H1 (cell line): ENCODE measurements at regions not wholly inside any gene's neighbourhood (a gene's known extent, or its start where the extent isn't known, plus 50 kb on each side); places are given as distances from the start of the nearest gene placed in this dataset.

Experiments used
- CTCF ChIA-PET: fragments of 300-600 bp; sonication (Branson Sonifier 250); formaldehyde crosslinking; loops from one replicate; lab custom pipeline; 2021; ENCODE audit not compliant: partially characterized antibody; lab: Charles Lee
- POLR2A ChIA-PET: fragments of 300-600 bp; sonication (Branson Sonifier 250); formaldehyde crosslinking; loops from one replicate; lab custom pipeline; 2021; ENCODE audit warnings: inconsistent platforms; ENCODE audit not compliant: partially characterized antibody; lab: Charles Lee
- DNase-seq, 2 experiments: peaks; one replicate each; pipeline versions ENCODE4 v3.0.0 to v3.0.0-alpha.2; 2010 to 2022; ENCODE audit warnings: low spot score in 2 of 2, low read depth in 1 of 2, mixed read lengths in 1 of 2
- FAIRE-seq: peaks from 2 replicates; lab custom pipeline; 2011; peaks lifted over from hg19 to GRCh38; lab: Jason Lieb, UNC
- H2AFZ ChIP-seq: 2 replicates; pipeline ENCODE4 v1.8.1; 2012; ENCODE audit warnings: low read length, inconsistent platforms
- H2AK5ac ChIP-seq: 2 replicates; pipeline ENCODE4 v1.6.1; 2013; ENCODE audit warnings: low read depth, low read length
- H2BK120ac ChIP-seq: replicated peaks from 2 replicates; pipeline ENCODE3; 2013; ENCODE audit warnings: low read depth, low read length, inconsistent platforms
- H2BK12ac ChIP-seq: 2 replicates; pipeline ENCODE4 v1.6.1; 2013; ENCODE audit warnings: low read depth, low read length
- H2BK15ac ChIP-seq: 2 replicates; pipeline ENCODE4 v1.6.1; 2013; ENCODE audit warnings: low read length
- H2BK20ac ChIP-seq: 2 replicates; pipeline ENCODE4 v1.6.1; 2013; ENCODE audit warnings: low read length
- H2BK5ac ChIP-seq: 2 replicates; pipeline ENCODE4 v1.6.1; 2013; ENCODE audit warnings: low read depth, low read length
- H3K14ac ChIP-seq: 2 replicates; pipeline ENCODE4 v1.6.1; 2013; ENCODE audit warnings: inconsistent platforms; ENCODE audit not compliant: insufficient read length
- H3K18ac ChIP-seq: 2 replicates; pipeline ENCODE4 v1.6.1; 2013; ENCODE audit warnings: low read length; ENCODE audit errors: extremely low read depth
- H3K23ac ChIP-seq: 2 replicates; pipeline ENCODE4 v1.6.1; 2013; ENCODE audit warnings: inconsistent platforms; ENCODE audit not compliant: insufficient read length
- H3K23me2 ChIP-seq: 2 replicates; pipeline ENCODE4 v1.6.1; 2013; ENCODE audit warnings: low read depth, low read length
- H3K27ac ChIP-seq: 2 replicates; pipeline ENCODE4 v1.6.1; 2011; ENCODE audit warnings: low read depth, low read length, inconsistent platforms
- H3K27me3 ChIP-seq, 4 experiments: replicated peaks in 1 of 4; 1 replicate in 1 of 4; 2 replicates in 3 of 4; pipeline versions ENCODE4 v1.6.1 to v1.8.1; 2011 to 2013; ENCODE audit warnings: low read length in 3 of 4, mild to moderate bottlenecking in 3 of 4, inconsistent platforms in 2 of 4, mixed read lengths in 2 of 4, moderate library complexity in 1 of 4; ENCODE audit not compliant: control insufficient read depth in 3 of 4, insufficient read depth in 3 of 4; ENCODE audit errors: extremely low read depth in 1 of 4
- H3K36me3 ChIP-seq, 4 experiments: 2 replicates each; pipeline versions ENCODE4 v1.6.1 to v1.8.1; 2011 to 2013; ENCODE audit warnings: mild to moderate bottlenecking in 4 of 4, low read length in 3 of 4, moderate library complexity in 2 of 4, control low read depth in 1 of 4, inconsistent platforms in 1 of 4; ENCODE audit not compliant: insufficient read depth in 4 of 4, control insufficient read depth in 2 of 4
- H3K4ac ChIP-seq: replicated peaks from 2 replicates; pipeline ENCODE3; 2013; ENCODE audit warnings: low read length, low read depth, mixed read lengths, inconsistent platforms; ENCODE audit not compliant: insufficient read length
- H3K4me1 ChIP-seq, 4 experiments: replicated peaks in 1 of 4; 1 replicate in 1 of 4; 2 replicates in 3 of 4; pipeline versions ENCODE4 v1.6.1 to v1.8.1; 2011 to 2013; ENCODE audit warnings: low read length in 3 of 4, inconsistent platforms in 2 of 4, mixed read lengths in 1 of 4; ENCODE audit not compliant: insufficient read depth in 4 of 4, control insufficient read depth in 3 of 4
- H3K4me2 ChIP-seq, 2 experiments: 2 replicates each; pipeline versions ENCODE4 v1.6.1 to v1.8.1; 2011 to 2013; ENCODE audit warnings: low read depth in 2 of 2, low read length in 2 of 2, control low read depth in 1 of 2, inconsistent platforms in 1 of 2, mild to moderate bottlenecking in 1 of 2; ENCODE audit not compliant: insufficient read depth in 1 of 2
- H3K4me3 ChIP-seq, 4 experiments: fragments of 200-600, 300-600 bp in 1 of 4; sonication (generic), shearing (Covaris generic), sonication (Bioruptor Twin) in 1 of 4; 2 replicates each; pipeline versions ENCODE4 v1.5.1 to v1.8.1; 2011 to 2016; ENCODE audit warnings: low read length in 4 of 4, low read depth in 3 of 4, control low read depth in 2 of 4, inconsistent platforms in 2 of 4, mild to moderate bottlenecking in 2 of 4, mixed read lengths in 1 of 4, moderate library complexity in 1 of 4; ENCODE audit not compliant: insufficient read depth in 2 of 4; ENCODE audit errors: extremely low read depth in 1 of 4
- H3K56ac ChIP-seq: replicated peaks from 2 replicates; pipeline ENCODE3; 2013; ENCODE audit warnings: low read depth, mild to moderate bottlenecking, mixed read lengths, low read length, inconsistent platforms; ENCODE audit not compliant: insufficient read length
- H3K79me1 ChIP-seq: 2 replicates; pipeline ENCODE4 v1.6.1; 2013; ENCODE audit warnings: low read depth, low read length, control low read depth
- H3K79me2 ChIP-seq, 2 experiments: 2 replicates each; pipeline versions ENCODE4 v1.6.1 to v1.8.1; 2012 to 2013; ENCODE audit warnings: low read length in 2 of 2, mild to moderate bottlenecking in 2 of 2, inconsistent platforms in 1 of 2; ENCODE audit not compliant: insufficient read depth in 2 of 2, control insufficient read depth in 1 of 2
- H3K9ac ChIP-seq, 4 experiments: replicated peaks in 1 of 4; 1 replicate in 1 of 4; 2 replicates in 3 of 4; pipeline versions ENCODE4 v1.6.1 to v1.8.1; 2011 to 2013; ENCODE audit warnings: low read depth in 3 of 4, low read length in 3 of 4, control low read depth in 2 of 4, mild to moderate bottlenecking in 2 of 4, moderate library complexity in 2 of 4, inconsistent platforms in 1 of 4; ENCODE audit errors: extremely low read depth in 1 of 4
- H3K9me3 ChIP-seq, 2 experiments: 2 replicates each; pipeline versions ENCODE4 v1.6.1 to v1.8.1; 2012 to 2013; ENCODE audit warnings: mild to moderate bottlenecking in 2 of 2, moderate library complexity in 2 of 2, control low read depth in 1 of 2, inconsistent platforms in 1 of 2, low read depth in 1 of 2, low read length in 1 of 2, mixed read lengths in 1 of 2; ENCODE audit not compliant: insufficient read depth in 2 of 2
- H4K20me1 ChIP-seq, 2 experiments: replicated peaks in 1 of 2; 2 replicates each; pipeline versions ENCODE3 to v1.8.1; 2011 to 2013; ENCODE audit warnings: inconsistent platforms in 2 of 2, low read length in 2 of 2, mild to moderate bottlenecking in 1 of 2; ENCODE audit not compliant: insufficient read depth in 2 of 2, control insufficient read depth in 1 of 2
- H4K5ac ChIP-seq: 2 replicates; pipeline ENCODE4 v1.6.1; 2013; ENCODE audit warnings: low read length, low read depth, mixed read lengths, inconsistent platforms; ENCODE audit not compliant: insufficient read length
- H4K8ac ChIP-seq: 2 replicates; pipeline ENCODE4 v1.8.0; 2013; ENCODE audit warnings: mild to moderate bottlenecking, moderate library complexity, low read length, inconsistent platforms; ENCODE audit not compliant: insufficient read depth; ENCODE audit errors: extremely low read depth
- H4K91ac ChIP-seq: replicated peaks from 2 replicates; pipeline ENCODE3; 2013; ENCODE audit warnings: low read length, mixed read lengths, inconsistent platforms; ENCODE audit not compliant: insufficient read length
- CBX5 ChIP-seq: fragments of 300-800, 300-1000 bp; sonication (generic); IDR thresholded peaks from 2 replicates; pipeline ENCODE4 v1.7.1; 2016; ENCODE audit warnings: antibody characterized with exemption, low read length, low read depth
- CHD1 ChIP-seq: IDR thresholded peaks from 2 replicates; pipeline ENCODE4 v1.6.1; 2012; ENCODE audit warnings: low read depth, low read length, improper control_type of control experiment
- EZH2 ChIP-seq: fragments of 200-600 bp; sonication (generic); IDR thresholded peaks from 2 replicates; pipeline ENCODE4 v1.7.1; 2012; ENCODE audit warnings: low read depth, mild to moderate bottlenecking, moderate library complexity, low read length, inconsistent platforms; ENCODE audit not compliant: severe bottlenecking
- KDM5A ChIP-seq: fragments of 200-600 bp; IDR thresholded peaks from 2 replicates; pipeline ENCODE4 v1.7.1; 2012; ENCODE audit warnings: mild to moderate bottlenecking, low read length, inconsistent platforms, mixed read lengths
- PHF8 ChIP-seq: fragments of 200-600 bp; sonication (generic); conservative IDR thresholded peaks from 2 replicates; pipeline ENCODE4 v1.7.1; 2012; ENCODE audit warnings: low read depth, mild to moderate bottlenecking, inconsistent platforms, low read length, moderate library complexity
- SP2 ChIP-seq: IDR thresholded peaks from 2 replicates; pipeline ENCODE4 v1.6.1; 2012; ENCODE audit warnings: mild to moderate bottlenecking, low read length, inconsistent platforms
- TAF7 ChIP-seq: optimal IDR thresholded peaks from 2 replicates; pipeline ENCODE3; 2011; ENCODE audit warnings: low read depth, mild to moderate bottlenecking, inconsistent platforms, low read length, moderate library complexity, borderline replicate concordance
- WGBS, 2 experiments: shearing (Covaris generic) in 1 of 2; methylation state at CpG; one replicate each; pipeline versions ENCODE4 v1.1.6 to v1.1.7; 2013 to 2015; ENCODE audit warnings: low lambda C conversion rate in 2 of 2, mixed read lengths in 2 of 2, inconsistent platforms in 1 of 2, low coverage in 1 of 2, missing lambda C conversion rate in 1 of 2; ENCODE audit not compliant: insufficient replicate concordance in 2 of 2, insufficient coverage in 1 of 2, insufficient read length in 1 of 2; ENCODE audit errors: extremely low coverage in 1 of 2, missing lambda C conversion rate in 1 of 2; 5-methylcytosine and 5-hydroxymethylcytosine counted together
- TF ChIP-seq, protein P1 (sequence below): IDR thresholded peaks from 2 replicates; pipeline ENCODE4 v1.6.1; 2012; ENCODE audit warnings: inconsistent platforms

DNA sequence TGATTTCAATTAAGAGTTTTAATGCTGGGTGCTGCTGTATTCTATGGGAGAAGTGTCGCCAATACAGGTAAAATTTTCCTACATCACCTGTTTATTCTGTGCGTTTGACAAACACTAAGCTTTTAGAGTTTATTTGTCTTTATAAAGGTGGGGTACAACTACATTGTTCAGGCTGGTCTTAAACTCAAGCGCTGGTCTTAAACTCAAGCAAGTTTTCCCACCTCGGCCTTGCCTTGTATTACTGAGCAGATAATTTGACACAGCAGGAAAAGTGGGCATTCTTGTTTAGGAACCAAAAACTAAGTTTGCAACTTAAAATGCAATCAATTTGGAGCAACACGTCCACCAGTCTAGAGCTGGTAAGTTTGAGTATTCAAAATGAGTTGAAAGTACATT is 112.9 kb upstream of the BTN3A2 start:
- no peak overlapping the region for H2BK20ac ChIP-seq
- H2BK120ac ChIP-seq: no peak overlapping the region
- H3K36me3 ChIP-seq: no peaks in the 10 kb centered on the region
- DNase-seq: no peak
- 2% methylated on average over 5 of the region's 5 CpGs; no CpG with 5 or more reads in 1 of the 2 experiments for WGBS, 2 experiments
- H4K91ac ChIP-seq: no peak overlapping the region
- CTCF ChIA-PET: interaction anchor here (2.3 to 2.6 kb wide), 2 partner anchors 20 to 55 kb away, joined by 7 to 20 read pairs; a partner anchor contains a TSS
- H3K4ac ChIP-seq: no peak overlapping the region
- H2BK12ac ChIP-seq: no peak overlapping the region
- H3K79me2 ChIP-seq: peaks cover 0 to 20% of the 10 kb centered on the region in 2 experiments; a peak in 3 of 4 replicates
- peak overlapping the region; percentile 55 for H3K18ac ChIP-seq
- no peak for TF ChIP-seq EZH2
- TF ChIP-seq TAF7: peak; percentile 61
- no peak for TF ChIP-seq KDM5A
- no peak for TF ChIP-seq SP2
- no peak for TF ChIP-seq PHF8
- no peak for TF ChIP-seq CBX5
- TF ChIP-seq, protein P1, sequence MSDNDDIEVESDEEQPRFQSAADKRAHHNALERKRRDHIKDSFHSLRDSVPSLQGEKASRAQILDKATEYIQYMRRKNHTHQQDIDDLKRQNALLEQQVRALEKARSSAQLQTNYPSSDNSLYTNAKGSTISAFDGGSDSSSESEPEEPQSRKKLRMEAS: no peak
- TF ChIP-seq CHD1: peak; percentile 65
- H3K9me3 ChIP-seq: no peaks in the 10 kb centered on the region
- no peak overlapping the region for H4K8ac ChIP-seq
- FAIRE-seq: peak; percentile 63
- no peak overlapping the region for H2AFZ ChIP-seq
- H3K27me3 ChIP-seq: no peaks in the 10 kb centered on the region
- peak overlapping the region; percentile 75 to 98 (median 90) for H3K4me3 ChIP-seq
- H2BK5ac ChIP-seq: peak overlapping the region; percentile 86
- H2BK15ac ChIP-seq: no peak overlapping the region
- no peak overlapping the region for H3K23ac ChIP-seq
- H3K4me2 ChIP-seq: peak overlapping the region; percentile 76 to 81
- no peaks in the 10 kb centered on the region for H3K79me1 ChIP-seq
- peak overlapping the region; percentile 70 for H4K5ac ChIP-seq
- H3K23me2 ChIP-seq: peaks cover 4% of the 10 kb centered on the region
- peak overlapping the region; percentile 3 for H3K56ac ChIP-seq
- H3K9ac ChIP-seq: peak overlapping the region; percentile 84 to 96 (median 92)
- H3K4me1 ChIP-seq: peaks cover 0 to 5% (median 3%) of the 10 kb centered on the region in 4 experiments; a peak in 4 of 7 replicates
- POLR2A ChIA-PET: interaction anchor here (0.8 to 6.0 kb wide), 17 partner anchors 21 to 1641 kb away, joined by 3 to 91 read pairs (median 12); a partner anchor contains a TSS
- H3K27ac ChIP-seq: peak overlapping the region; percentile 72
- H2AK5ac ChIP-seq: no peak overlapping the region
- peaks cover 3 to 6% of the 10 kb centered on the region in 2 experiments for H4K20me1 ChIP-seq
- no peak overlapping the region for H3K14ac ChIP-seq
